ENCODE measurements at regions not wholly inside any gene's neighbourhood (a gene's known extent, or its start where the extent isn't known, plus 50 kb on each side); places are given as distances from the start of the nearest gene placed in this dataset.
"Not testable (repeated sequence)": the region's sequence is repeated elsewhere in the genome, so short reads cannot be mapped to it uniquely, and the experiment has no call there.

DNA sequence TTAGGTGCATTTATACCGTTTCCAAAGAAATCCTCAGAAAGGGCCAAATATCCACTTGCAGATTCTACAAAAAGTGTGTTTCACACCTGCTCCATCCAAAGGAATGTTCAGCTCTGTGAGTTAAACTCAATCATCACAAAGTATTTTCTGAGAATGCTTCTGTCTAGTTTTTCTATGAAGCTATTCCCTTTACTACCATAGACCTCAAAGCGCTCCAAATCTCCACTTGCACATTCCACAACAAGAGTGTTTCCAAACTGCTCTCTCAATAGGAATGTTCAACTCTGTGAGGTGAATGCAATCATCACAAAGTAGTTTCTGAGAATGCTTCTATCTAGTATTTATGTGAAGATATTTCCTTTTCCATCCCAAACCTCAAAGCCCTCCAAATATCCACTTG, 412.7 kb upstream of the WSB1 start:
- not testable (repeated sequence) for TF ChIP-seq EZH2 (IDR thresholded peaks at IDR 0.05; ENCODE audit: borderline replicate concordance, low read depth, low read length, severe bottlenecking)
- TF ChIP-seq, protein P1, sequence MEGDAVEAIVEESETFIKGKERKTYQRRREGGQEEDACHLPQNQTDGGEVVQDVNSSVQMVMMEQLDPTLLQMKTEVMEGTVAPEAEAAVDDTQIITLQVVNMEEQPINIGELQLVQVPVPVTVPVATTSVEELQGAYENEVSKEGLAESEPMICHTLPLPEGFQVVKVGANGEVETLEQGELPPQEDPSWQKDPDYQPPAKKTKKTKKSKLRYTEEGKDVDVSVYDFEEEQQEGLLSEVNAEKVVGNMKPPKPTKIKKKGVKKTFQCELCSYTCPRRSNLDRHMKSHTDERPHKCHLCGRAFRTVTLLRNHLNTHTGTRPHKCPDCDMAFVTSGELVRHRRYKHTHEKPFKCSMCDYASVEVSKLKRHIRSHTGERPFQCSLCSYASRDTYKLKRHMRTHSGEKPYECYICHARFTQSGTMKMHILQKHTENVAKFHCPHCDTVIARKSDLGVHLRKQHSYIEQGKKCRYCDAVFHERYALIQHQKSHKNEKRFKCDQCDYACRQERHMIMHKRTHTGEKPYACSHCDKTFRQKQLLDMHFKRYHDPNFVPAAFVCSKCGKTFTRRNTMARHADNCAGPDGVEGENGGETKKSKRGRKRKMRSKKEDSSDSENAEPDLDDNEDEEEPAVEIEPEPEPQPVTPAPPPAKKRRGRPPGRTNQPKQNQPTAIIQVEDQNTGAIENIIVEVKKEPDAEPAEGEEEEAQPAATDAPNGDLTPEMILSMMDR (IDR thresholded peaks at IDR 0.05; ENCODE audit: borderline replicate concordance, extremely low read depth, low read length, poor library complexity, severe bottlenecking): not testable (repeated sequence)

All from DND-41 (cell line).